NT2/D1 (cell line): ENCODE measurements at regions not wholly inside any gene's neighbourhood (a gene's known extent, or its start where the extent isn't known, plus 50 kb on each side); places are given as distances from the start of the nearest gene placed in this dataset.

Experiments
- SUZ12 ChIP-seq: IDR thresholded peaks from 2 replicates; pipeline ENCODE4 v1.6.1; 2011; ENCODE audit not compliant: insufficient read length, insufficient read depth; ENCODE audit errors: extremely low read depth
- YY1 ChIP-seq: IDR thresholded peaks from 2 replicates; pipeline ENCODE4 v1.6.1; 2011; ENCODE audit not compliant: insufficient read length, insufficient read depth
- ZNF274 ChIP-seq: IDR thresholded peaks from 2 replicates; pipeline ENCODE4 v1.6.1; 2011; ENCODE audit warnings: mild to moderate bottlenecking, low read depth, low read length

- TF ChIP-seq YY1 (no peak), ZNF274 (no peak), SUZ12 (no peak)
Measured at GRCh38 chr5:5887833-5888232, 465.4 kb downstream of the ICE1 start.
